ENCODE measurements at regions not wholly inside any gene's neighbourhood (a gene's known extent, or its start where the extent isn't known, plus 50 kb on each side); places are given as distances from the start of the nearest gene placed in this dataset.
A peak's percentile ranks its signal among the peaks of the same experiment; 100 is the strongest.
"Not testable (repeated sequence)": the region's sequence is repeated elsewhere in the genome, so short reads cannot be mapped to it uniquely, and the experiment has no call there.

DNA sequence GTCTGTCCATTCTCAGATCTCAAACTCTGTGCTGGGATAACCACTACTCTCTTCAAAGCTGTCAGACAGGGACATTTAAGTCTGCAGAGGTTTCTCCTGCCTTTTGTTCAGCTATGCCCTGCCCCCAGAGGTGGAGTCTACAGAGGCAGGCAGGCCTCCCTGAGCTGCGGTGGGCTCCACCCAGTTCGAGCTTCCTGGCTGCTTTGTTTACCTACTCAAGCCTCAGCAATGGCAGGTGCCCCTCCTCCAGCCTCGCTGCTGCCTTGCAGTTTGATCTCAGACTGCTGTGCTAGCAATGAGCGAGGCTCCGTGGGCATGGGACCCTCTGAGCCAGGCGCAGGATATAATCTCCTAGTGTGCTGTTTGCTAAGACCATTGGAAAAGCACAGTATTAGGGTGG, 53.1 kb upstream of the HUNK start:
- DNase-seq (ENCODE audit: low read depth): not testable (repeated sequence)

DNA sequence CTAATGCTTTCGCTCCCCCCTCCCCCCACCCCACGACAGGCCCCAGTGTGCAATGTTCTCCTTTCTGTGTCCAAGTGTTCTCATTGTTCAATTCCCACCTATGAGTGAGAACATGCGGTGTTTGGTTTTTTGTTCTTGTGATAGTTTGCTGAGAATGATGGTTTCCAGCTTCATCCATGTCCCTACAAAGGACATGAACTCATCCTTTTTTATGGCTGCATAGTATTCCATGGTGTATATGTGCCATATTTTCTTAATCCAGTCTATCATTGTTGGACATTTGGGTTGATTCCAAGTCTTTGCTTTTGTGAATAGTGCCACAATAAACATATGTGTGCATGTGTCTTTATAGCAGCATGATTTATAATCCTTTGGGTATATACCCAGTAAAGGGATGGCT, 58.5 kb upstream of the HUNK start:
- not testable (repeated sequence) for DNase-seq (ENCODE audit: low read depth)

DNA sequence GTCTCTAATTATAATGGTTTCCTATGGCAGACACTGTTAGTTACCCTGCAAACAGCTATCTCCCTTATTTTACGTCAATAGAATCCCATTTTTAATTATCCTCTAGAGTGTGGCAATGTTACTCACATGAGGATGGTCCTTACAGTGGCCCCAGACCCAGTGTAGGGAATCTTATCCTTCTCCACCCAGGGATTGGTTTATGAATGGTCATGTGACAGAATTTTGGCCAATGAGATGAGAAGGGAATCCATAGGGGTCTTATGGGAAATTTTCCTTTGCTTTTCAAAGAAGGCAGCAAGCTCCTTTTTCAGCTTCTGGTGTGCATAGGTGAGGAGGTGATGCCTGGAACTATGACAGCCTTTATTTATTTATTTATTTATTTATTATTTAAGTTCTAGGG, 59.0 kb upstream of the HUNK start:
- DNase-seq (ENCODE audit: low read depth): no peak

DNA sequence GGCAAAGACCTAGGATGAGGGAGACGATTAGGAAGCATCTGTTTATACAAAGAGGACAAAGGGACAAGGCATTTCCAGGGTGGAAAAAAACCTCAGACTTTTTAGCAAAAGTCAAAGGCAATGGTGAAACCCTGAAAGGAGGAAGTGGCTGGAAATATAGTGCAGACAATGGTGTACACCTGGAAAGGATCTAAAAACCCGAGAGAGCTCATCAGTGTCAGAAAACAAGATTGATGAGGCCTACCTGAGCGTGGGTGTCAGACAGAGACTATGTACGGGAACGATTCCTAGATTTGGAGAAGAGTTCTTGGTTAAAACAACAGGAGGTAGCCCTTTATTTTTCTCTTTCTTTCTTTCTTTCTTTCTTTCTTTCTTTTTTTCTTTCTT, 68.8 kb upstream of the HUNK start:
- no peak for DNase-seq (ENCODE audit: low read depth)

DNA sequence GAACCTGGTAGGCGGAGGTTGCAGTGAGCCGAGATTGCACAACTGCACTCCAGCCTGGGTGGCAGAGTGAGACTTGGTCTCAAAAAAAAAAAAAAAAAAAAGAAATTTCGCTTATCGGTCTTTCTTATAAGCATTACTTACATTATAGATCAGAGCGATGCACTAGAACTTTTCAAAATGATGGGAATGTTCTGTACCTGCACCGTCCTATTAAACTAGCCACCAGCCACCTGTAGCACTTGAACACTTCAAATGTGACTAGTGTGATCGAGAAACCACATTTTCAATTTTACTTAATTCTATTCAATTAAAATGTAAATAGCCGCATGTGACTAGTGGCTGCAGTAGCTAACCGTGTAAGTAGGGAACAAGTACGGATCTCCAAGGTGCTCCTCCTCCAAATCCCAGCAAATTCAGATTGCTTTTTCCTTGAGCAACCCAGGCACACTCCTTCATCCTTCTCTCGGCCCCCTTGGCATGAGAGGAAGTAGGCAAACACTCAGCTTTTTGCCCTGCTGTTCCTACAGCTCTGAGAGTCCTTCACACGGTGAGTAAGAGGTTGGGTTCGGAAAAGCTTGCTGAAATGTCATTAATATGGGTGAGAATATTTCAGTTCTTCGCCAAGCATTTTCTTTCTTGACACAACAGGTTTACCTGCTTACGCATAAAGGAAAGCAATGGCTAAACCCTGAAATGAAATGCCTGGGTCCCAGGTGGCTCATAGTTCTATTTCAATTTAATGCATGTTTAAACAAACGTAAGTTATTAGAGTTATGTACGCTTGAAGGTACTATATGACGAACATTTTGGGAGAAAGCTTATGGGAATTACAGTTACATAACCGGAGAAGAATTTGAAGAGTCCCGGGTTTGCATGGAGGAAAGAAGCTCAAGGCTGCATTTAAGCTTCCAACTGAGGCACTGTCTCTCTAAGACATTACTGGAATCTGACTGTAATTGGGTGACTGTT, 69.5 kb upstream of the HUNK start:
- DNase-seq (ENCODE audit: low read depth): no peak

DNA sequence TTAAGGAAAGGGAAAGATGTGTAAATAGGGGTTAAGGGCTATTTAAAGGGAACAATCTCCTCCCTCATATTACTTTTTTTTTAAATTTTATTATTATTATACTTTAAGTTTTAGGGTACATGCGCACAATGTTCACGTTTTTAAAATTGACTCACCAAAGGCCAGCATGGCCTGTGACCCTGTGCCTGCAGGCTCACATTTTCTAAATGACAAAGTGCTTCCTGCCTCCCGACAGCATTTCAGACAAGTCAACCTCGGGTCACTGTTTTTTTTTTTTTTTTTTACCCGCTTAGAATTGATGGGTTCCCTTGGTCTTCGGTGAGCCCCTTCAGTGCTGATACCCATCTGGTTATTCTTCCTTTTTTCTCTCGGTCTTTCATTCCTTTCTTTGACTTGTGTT, 70.4 kb upstream of the SCAF4 start:
- no peak for DNase-seq (ENCODE audit: low read depth)

DNA sequence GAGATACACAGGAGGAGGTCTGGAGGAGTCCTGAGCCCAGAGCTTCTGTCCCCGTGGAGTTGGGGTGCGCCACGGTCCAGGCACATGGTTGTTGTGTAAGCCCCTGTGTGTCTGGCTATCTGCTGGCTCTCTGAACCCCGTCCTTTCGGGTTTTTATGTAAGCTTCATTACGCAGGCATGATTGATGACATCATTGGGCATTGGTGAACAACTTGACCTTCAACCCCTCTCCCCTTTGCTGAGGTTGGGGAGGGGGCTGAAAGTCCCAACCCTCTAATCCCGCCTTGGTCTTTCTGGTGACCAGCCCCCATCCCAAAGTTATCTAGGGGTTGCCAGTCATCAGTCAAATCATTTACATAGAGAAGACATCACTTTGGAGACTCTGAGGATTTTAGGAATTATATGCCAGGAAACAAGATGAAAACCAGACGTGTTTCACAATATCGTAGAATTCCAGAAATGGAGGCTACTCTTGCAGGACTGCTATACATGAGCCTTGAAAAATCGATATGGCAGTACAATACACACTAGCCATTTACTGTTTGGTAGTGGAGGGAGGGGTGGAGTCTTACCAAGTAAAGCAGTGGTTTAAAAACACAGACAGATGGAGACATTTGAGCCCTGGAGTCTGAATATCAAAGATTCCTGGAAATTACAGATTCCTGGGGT, 69.8 kb upstream of the SCAF4 start:
- DNase-seq (ENCODE audit: low read depth): no peak

DNA sequence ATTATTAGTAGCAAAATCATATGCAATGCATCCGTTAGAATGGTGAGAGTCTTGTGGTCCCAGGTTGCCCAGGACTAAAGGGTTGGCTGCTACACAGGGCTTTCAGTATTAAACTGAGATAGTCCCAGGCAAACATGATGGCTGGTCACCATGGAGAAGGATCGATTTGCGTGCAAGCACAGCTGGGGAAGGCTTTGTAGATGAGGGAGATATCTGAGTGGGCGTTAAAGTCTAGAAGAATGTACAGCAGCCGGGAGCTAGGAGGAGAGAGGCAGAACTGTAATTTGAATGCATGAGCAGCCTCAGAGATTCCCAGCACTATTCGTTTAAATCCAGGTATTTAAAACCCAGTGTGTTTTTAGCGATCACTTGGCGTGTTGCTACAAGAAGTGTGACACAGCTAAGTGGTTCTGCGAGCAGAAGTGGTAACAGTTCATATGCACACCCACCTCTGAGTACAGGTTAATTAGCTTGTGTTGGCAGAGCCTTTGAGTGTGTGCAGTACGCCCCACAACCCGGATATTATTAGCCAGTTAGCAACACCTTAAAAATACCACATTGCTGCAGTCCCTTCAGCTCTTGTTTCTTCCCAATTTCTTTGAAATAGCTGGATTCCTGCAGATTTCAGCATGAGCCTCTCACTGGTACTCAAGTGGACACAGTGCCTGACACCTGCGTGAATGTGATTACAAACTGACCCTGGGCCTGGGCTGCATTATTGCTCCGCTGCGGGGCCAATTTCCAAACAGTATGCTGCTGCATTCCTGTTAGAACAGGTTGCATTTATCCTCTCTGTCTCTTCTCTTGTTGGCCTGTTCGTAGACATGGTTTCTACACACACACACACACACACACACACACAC, 67.2 kb upstream of the SCAF4 start:
- no peak for DNase-seq (ENCODE audit: low read depth)

DNA sequence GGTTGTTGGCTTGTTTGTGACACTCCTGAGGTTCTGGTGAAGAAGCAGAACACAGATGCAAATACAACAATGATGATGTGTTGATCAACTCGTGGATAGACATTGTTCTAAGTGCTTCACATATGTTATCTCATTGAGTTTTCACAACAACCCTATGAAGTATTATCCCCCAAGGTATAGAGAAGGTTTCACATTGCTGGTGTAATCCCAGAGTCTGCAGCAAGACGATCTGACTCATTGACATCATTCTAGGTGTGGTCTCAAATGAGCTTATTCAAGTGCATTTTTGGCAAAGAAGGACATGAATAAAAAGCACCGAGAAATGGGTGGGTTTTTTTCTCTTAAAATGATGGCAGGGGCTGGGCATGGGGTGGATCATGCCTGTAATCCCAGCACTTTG, 64.1 kb upstream of the SCAF4 start:
- DNase-seq (ENCODE audit: low read depth): no peak

DNA sequence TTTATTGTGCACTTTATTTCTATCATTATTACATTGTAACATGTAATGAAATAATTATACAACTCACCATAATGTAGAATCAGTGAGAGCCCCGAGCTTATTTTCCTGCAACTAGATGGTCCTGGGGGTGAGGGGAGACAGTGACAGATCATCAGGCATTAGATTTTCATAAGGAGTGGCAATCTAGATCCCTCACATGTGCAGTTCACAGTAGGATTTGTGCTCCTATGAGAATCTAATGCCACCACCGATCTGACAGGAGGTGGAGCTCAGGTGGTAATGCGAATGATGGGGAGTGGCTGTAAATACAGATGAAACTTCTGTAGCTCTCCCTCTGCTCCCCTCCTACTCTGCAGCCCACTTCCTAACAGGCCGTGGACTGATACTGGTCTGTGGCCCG, 58.5 kb upstream of the SCAF4 start:
- not testable (repeated sequence) for DNase-seq (ENCODE audit: low read depth)

DNA sequence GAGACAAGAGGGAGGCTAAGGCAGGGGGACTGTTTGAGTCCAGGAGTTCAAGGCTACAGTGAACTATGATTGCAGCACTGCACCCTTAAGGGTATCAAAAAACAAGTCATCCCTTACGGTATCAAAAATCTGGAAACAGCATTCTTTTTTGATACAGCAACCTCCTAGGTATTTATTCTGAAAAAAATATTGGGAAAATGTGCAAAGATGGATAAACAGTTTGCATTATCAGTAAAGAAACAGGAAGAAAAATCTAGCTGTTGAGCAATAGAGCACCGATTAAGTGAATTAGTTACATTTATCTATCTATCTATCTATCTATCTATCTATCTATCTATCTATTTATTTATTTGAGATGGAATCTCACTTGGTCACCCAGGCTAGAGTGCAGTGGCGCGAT, 56.7 kb upstream of the SCAF4 start:
- no peak for DNase-seq (ENCODE audit: low read depth)

DNA sequence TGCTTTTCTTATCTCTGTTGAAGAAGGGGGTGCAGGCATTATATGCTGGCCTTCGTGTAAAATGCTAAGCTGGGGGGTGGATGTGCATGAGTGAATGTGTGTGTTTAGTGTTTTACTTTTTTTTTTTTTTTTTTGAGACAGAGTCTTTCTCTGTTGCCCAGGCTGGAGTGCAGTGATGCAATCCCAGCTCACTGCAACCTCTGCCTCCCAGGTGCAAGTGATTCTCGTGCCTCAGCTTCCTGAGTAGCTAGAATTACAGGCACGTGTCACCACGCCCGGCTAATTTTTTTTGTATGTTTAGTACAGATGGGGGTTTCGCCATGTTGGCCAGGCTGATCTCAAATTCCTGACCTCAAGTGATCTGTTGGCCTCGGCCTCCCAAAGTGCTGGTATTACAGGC, 55.8 kb upstream of the SCAF4 start:
- DNase-seq (ENCODE audit: low read depth): not testable (repeated sequence)

DNA sequence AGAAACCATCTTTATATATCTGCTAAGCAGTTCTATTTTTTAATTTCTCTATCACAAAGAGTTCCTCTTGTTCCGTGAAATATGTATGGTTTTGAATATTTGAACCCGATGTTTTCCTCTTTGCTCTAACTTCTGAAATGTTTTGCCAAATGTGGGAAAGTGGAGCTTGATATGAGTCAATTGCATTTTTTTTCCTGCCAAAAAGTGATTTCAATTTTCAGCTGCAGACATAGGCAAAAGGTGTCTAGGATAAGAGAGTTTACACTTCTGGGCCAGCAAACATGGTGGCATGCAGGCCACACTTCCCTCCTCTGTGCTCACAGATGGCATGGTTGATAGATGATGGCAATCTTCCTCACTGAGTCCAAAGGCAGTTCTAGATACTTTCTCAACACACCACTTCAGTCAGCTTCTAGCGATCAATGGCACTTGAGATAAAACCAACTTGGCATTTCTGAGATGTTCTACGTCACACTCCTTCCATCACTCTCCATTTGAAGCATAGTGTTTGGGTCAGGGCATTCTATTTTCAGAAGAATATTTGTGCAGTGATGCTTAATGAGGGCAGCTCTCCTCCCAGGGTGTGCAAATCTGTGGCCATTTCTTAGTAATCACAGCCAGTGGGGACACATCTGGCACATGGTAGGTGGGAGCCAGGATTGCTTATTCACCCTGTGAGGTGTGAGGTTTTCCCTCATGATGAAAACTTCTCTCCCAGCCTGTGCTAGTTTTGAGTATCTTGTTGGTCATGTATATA, 54.4 kb upstream of the SCAF4 start:
- DNase-seq (ENCODE audit: low read depth): no peak

DNA sequence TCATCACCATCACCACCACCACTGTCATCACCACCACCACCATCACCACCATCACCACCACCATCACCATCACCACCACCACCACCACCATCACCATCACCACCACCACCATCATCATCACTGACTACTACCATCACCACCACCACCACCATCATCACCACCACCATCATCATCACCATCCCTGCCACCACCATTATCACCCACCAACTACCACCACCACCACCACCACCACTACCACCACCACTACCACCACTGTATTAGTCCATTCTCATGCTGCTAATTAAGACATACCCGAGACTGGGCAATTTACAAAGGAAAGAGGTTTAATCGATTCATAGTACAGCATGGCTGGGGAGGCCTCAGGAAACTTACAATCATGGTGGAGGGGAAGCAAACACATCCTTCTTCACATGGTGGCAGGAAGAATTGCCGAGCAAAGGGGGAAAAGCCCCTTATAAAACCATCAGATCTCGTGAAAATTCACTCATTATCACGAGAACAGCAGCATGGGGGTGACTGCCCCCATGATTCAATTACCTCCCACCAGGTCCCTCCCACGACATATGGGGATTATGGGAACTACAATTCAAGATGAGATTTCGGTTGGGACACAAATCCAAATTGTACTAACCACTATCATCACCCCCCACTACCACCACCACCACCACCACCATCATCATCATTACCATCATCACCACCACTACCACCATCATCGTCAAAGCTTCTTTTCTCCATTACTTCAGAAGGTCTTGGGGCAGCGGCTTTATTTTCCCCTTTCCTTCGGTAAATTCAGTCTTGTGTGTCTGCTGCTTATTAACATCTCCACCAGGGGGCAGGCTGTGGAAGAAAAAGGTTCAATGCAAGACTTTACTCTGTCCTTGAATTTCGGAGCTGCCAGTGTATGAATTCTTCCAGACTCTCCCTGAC, 53.6 kb upstream of the SCAF4 start:
- peak; percentile 38 for DNase-seq (ENCODE audit: low read depth)

DNA sequence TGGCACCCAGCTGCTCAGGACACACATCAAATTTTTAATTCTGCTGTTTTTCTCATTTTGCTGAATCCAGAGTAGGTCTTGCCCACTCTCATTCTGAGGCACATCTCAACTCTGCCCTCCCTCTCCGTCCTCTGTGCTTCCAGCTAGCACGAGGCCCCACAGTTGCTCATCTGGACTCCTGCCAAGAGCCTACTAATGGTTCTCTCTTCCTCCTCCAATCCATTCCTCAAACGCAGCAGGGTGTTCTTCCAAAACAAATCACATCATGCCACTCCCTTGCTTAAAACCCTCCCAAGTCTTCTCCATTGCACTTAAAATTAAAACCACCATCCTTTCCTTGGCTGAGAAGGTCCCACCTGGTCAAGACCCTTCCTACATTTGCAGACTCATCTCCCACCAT, 49.8 kb upstream of the SCAF4 start:
- no peak for DNase-seq (ENCODE audit: low read depth)
